ENCODE measurements at regions not wholly inside any gene's neighbourhood (a gene's known extent, or its start where the extent isn't known, plus 50 kb on each side); places are given as distances from the start of the nearest gene placed in this dataset.

DNA sequence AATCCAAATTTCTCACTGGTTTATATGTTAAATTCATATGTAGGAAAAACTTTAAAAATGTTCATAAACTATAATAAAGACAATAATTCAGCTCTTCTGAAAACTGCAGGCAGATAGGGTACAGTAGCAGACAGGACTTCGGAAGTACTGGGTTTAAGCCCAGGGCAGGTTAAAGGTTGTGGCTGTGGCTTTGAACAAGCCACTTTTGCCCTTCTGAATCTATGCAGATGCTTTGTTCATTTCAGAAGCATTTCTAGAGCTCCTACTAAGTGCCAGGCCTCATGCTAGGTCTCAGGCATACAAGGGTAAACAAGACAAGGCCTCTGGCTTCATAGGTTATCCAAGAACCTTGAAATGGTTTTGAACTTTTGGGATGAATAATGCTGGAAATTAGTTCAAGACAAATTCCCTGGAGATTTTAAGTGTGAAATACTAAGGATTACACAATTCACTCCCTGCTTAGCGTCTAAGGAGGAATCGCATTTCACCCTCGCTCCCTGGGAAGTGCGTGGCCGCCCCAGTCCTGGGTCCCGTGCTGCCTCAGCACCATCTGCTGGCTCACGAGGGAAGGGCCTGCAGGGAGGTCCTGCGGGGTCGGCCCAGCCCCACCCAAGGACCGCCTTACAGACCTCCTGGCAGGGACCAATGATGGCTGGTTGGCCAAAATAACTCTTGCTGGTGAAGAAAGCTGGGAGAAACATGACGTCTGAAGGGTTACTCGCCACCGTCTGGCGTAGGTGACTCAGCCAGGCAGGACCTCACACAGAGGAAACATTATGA, 67.7 kb upstream of the L3MBTL4 start:
- ATAC-seq (ENCODE audit: insufficient number of reproducible peaks, low FRiP score, low read depth) (no peak), DNase-seq (ENCODE audit: low spot score) (peak; percentile 3)
- TF ChIP-seq, protein P1, sequence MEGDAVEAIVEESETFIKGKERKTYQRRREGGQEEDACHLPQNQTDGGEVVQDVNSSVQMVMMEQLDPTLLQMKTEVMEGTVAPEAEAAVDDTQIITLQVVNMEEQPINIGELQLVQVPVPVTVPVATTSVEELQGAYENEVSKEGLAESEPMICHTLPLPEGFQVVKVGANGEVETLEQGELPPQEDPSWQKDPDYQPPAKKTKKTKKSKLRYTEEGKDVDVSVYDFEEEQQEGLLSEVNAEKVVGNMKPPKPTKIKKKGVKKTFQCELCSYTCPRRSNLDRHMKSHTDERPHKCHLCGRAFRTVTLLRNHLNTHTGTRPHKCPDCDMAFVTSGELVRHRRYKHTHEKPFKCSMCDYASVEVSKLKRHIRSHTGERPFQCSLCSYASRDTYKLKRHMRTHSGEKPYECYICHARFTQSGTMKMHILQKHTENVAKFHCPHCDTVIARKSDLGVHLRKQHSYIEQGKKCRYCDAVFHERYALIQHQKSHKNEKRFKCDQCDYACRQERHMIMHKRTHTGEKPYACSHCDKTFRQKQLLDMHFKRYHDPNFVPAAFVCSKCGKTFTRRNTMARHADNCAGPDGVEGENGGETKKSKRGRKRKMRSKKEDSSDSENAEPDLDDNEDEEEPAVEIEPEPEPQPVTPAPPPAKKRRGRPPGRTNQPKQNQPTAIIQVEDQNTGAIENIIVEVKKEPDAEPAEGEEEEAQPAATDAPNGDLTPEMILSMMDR (IDR thresholded peaks at IDR 0.05) = no peak
- no peaks in the 10 kb centered on the region for H3K9me3 ChIP-seq
- no peak overlapping the region for H3K4me3 ChIP-seq
- H3K4me1 ChIP-seq (ENCODE audit: control insufficient read depth in 1 of 2, low read depth in 2 of 2) = no peaks in the 10 kb centered on the region
- H3K27ac ChIP-seq = no peak overlapping the region
- H3K36me3 ChIP-seq = no peaks in the 10 kb centered on the region
- no peaks in the 10 kb centered on the region for H3K27me3 ChIP-seq (replicated peaks; ENCODE audit: insufficient read depth)

DNA sequence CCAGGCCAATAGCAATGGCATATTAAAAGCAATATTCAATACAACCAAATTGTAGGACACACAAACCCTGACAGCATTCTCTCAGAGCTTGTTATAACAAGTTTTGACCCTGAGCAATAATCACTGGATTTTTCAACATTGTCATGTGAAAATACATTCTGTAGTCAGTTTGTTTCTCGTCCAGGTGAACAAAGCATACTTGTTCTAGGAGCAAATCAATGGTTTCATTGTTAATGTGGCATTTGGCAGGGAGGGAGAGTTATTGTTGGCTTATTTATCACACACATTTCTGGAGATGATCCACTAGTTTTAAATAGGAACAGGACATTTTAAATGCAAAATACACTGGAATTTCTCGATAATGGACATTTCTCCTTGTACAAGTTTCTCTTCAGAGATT, 69.9 kb upstream of the L3MBTL4 start:
- TF ChIP-seq, protein P1 (IDR thresholded peaks at IDR 0.05) = no peak
- H3K36me3 ChIP-seq = no peaks in the 10 kb centered on the region
- no peaks in the 10 kb centered on the region for H3K9me3 ChIP-seq

DNA sequence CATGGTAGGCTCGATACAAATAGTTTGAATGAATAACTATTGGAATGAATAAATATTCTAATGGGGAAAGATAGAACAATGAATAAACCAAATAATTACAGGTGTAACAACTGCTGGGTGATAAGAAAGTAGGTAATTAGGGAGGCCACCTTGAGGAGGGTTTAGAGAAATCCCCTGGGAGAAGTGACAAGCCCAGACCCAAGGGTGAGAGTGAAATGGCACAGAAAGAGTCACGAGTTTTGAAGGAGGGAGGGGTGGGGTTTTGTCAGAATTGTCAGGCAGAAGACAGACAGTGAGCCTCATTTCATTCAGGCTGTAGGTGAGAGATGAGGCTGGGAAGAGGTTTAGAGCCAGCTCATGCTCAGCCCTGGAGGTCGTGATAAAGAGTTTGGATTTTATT, 71.6 kb upstream of the L3MBTL4 start:
- Histone ChIP-seq H3K27ac (no peak overlapping the region), H3K9me3 (no peaks in the 10 kb centered on the region), H3K27me3 (replicated peaks; ENCODE audit: insufficient read depth) (no peaks in the 10 kb centered on the region), H3K4me1 (ENCODE audit: control insufficient read depth in 1 of 2, low read depth in 2 of 2) (no peaks in the 10 kb centered on the region), H3K4me3 (no peak overlapping the region), H3K36me3 (no peaks in the 10 kb centered on the region)
- DNase-seq (ENCODE audit: low spot score) = no peak
- ATAC-seq (ENCODE audit: insufficient number of reproducible peaks, low FRiP score, low read depth) = no peak
- TF ChIP-seq, protein P1 (IDR thresholded peaks at IDR 0.05) = no peak

More for the DNA sequence above, 69.9 kb upstream of the L3MBTL4 start:
- DNase-seq (ENCODE audit: low spot score) (no peak), ATAC-seq (ENCODE audit: insufficient number of reproducible peaks, low FRiP score, low read depth) (no peak)
- H3K27me3 ChIP-seq (replicated peaks; ENCODE audit: insufficient read depth) = no peaks in the 10 kb centered on the region
- H3K27ac ChIP-seq = no peak overlapping the region
- H3K4me1 ChIP-seq (ENCODE audit: control insufficient read depth in 1 of 2, low read depth in 2 of 2) = no peaks in the 10 kb centered on the region
- no peak overlapping the region for H3K4me3 ChIP-seq

DNA sequence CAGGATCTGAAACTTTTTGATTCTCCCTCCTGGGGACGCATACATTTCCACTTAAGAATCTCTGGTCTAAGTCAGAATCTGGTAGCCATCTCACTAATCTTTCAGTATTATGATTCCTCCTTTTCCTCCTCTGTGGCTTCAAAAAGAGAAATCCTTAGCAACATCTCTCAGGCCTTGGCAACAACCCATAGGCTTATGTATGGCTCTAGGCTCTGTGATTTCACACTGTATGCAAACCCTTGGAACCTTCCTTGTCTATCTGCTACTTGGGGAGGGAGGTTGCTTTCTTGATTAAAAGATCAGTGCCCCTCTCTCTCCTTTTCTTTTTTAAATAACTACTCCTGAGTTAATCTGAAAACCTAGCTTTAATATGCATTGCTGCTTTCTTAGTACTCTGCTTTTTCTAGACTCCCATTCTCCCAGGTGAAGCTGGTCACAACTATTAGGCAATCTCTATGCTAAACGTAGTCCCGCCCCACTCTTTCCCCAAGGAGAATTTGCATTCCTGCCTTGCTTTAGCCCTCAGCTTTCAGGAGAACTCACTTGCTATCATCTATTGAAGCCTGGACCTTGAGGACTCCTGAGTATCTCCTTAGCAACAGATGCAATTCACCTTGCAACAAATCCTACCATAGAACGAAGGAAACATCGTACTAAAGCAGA, 72.2 kb upstream of the L3MBTL4 start:
- ATAC-seq (ENCODE audit: insufficient number of reproducible peaks, low FRiP score, low read depth) = no peak
- no peak overlapping the region for H3K4me3 ChIP-seq
- no peaks in the 10 kb centered on the region for H3K36me3 ChIP-seq
- H3K9me3 ChIP-seq = no peaks in the 10 kb centered on the region
- no peaks in the 10 kb centered on the region for H3K27me3 ChIP-seq (replicated peaks; ENCODE audit: insufficient read depth)
- no peak overlapping the region for H3K27ac ChIP-seq
- H3K4me1 ChIP-seq (ENCODE audit: control insufficient read depth in 1 of 2, low read depth in 2 of 2) = no peaks in the 10 kb centered on the region
- TF ChIP-seq, protein P1 (IDR thresholded peaks at IDR 0.05) = no peak
- DNase-seq (ENCODE audit: low spot score) = no peak

DNA sequence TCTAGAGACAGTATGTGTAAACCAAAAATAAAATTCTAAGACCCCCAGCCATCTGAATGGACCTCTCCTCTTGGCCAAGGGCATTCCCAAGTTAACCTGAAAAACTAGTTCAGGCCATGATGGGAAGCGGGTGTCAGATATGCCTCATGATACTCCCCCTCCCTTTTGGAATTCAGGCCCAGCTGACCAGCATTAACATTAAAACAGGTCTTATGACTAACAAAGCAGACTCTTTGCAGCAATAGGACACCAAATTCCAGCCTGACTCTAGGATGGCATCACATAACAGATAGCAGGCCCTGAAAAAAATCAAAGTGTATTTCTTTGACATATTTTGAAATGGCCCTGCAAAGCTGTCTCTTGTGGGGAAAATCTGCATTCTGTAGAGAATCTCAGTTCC, 73.3 kb upstream of the L3MBTL4 start:
- Histone ChIP-seq H3K27ac (no peak overlapping the region), H3K9me3 (no peaks in the 10 kb centered on the region), H3K4me1 (ENCODE audit: control insufficient read depth in 1 of 2, low read depth in 2 of 2) (no peaks in the 10 kb centered on the region), H3K4me3 (no peak overlapping the region), H3K36me3 (no peaks in the 10 kb centered on the region), H3K27me3 (replicated peaks; ENCODE audit: insufficient read depth) (no peaks in the 10 kb centered on the region)
- no peak for DNase-seq (ENCODE audit: low spot score)
- no peak for ATAC-seq (ENCODE audit: insufficient number of reproducible peaks, low FRiP score, low read depth)
- TF ChIP-seq, protein P1 (IDR thresholded peaks at IDR 0.05) = no peak
